ENCODE measurements at regions not wholly inside any gene's neighbourhood (a gene's known extent, or its start where the extent isn't known, plus 50 kb on each side); places are given as distances from the start of the nearest gene placed in this dataset.

DNA sequence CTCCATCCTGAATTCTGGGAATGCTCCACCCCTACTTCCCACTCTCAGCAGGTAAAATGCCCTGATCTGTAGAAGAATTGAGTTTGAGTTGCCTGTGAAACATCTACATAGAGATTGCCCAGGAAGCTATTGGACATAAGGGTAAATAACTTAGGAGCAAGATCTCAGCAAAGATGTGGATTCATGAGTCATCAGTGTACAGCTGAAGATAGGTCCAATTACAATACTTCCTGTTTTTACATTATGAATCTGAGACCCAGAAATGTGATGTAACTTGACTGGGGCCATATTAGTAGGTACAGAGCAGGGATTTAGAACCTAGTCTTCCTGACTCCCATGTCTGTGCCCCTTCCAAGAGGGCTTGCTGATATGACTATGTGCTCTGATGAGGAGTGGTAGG is 79.4 kb upstream of the FNDC3A start:
- TF ChIP-seq, protein P1, sequence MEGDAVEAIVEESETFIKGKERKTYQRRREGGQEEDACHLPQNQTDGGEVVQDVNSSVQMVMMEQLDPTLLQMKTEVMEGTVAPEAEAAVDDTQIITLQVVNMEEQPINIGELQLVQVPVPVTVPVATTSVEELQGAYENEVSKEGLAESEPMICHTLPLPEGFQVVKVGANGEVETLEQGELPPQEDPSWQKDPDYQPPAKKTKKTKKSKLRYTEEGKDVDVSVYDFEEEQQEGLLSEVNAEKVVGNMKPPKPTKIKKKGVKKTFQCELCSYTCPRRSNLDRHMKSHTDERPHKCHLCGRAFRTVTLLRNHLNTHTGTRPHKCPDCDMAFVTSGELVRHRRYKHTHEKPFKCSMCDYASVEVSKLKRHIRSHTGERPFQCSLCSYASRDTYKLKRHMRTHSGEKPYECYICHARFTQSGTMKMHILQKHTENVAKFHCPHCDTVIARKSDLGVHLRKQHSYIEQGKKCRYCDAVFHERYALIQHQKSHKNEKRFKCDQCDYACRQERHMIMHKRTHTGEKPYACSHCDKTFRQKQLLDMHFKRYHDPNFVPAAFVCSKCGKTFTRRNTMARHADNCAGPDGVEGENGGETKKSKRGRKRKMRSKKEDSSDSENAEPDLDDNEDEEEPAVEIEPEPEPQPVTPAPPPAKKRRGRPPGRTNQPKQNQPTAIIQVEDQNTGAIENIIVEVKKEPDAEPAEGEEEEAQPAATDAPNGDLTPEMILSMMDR (IDR thresholded peaks at IDR 0.05) = no peak
- TF ChIP-seq POLR2A (IDR thresholded peaks at IDR 0.05) (no peak), EP300 (IDR thresholded peaks at IDR 0.05) (no peak)

Data from ovary (tissue), 3 donors.